ENCODE measurements at regions not wholly inside any gene's neighbourhood (a gene's known extent, or its start where the extent isn't known, plus 50 kb on each side); places are given as distances from the start of the nearest gene placed in this dataset.

DNA sequence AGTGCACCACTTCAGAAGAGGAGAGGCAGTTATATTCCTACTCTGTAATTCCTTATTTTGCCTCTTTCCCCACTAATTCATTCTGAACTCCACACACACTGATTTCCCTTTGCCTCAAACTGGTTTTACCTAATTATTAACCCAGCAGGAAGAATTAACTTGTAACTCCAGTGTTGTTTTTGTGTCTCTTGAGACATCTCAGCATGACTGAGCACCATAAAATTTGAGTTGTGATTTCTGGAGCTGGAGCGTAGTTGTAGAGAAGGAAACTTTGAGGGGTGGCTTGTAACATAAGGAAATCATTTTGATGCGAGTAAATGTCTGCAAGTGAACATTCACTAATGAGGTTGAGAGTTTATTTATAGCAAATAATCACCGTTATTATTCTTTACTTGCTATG is 265.2 kb downstream of the TMEM38B start:
- DNase-seq (ENCODE audit: low spot score in 2 of 2), result no peak
- intact Hi-C loops (cut with DNase I; ENCODE audit: low total_unique reads), result no loop called here
- 47 to 64% methylated on average over 3 of the region's 3 CpGs for WGBS, 2 donors
- TF ChIP-seq, protein P1, sequence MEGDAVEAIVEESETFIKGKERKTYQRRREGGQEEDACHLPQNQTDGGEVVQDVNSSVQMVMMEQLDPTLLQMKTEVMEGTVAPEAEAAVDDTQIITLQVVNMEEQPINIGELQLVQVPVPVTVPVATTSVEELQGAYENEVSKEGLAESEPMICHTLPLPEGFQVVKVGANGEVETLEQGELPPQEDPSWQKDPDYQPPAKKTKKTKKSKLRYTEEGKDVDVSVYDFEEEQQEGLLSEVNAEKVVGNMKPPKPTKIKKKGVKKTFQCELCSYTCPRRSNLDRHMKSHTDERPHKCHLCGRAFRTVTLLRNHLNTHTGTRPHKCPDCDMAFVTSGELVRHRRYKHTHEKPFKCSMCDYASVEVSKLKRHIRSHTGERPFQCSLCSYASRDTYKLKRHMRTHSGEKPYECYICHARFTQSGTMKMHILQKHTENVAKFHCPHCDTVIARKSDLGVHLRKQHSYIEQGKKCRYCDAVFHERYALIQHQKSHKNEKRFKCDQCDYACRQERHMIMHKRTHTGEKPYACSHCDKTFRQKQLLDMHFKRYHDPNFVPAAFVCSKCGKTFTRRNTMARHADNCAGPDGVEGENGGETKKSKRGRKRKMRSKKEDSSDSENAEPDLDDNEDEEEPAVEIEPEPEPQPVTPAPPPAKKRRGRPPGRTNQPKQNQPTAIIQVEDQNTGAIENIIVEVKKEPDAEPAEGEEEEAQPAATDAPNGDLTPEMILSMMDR (IDR thresholded peaks at IDR 0.05), result no peak
- TF ChIP-seq POLR2A (IDR thresholded peaks at IDR 0.05), result no peak
- H3K4me3 ChIP-seq (ENCODE audit: low read depth, poor library complexity, severe bottlenecking), result no peak overlapping the region

DNA sequence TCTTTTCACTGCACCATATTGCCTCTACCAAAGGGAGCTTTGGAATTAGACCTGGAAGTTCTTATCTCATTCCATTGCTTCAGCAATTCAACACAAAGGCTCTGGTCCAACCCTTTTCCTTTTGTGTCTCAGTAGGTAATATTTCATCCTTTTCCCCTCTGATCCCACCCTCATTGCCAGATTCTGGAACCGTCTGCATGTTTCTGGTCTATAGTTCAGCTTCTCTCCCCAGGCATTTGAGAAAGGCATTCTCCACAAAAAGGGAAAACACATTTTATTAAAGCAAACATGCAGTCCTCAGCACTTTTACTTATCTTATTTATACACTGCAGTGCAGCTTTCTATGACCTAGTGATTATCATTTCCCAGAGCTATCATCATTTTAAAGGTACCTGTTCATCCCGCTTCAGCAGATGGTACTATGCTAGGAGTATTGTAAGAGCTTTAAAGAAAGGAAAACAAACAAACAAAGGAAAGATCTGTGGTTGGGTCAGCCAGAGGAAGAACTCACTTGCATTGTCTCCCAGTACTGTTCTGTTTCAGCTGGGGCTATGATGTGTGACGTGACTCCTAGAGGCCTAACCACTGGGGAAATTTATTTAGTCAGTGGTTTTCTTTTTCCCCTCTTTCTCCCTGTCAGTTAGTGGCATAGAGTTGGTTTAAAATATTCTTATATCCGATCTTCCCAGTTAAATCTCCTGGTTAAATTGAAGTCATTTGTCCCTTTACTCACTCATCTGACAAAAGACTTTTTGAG is 269.2 kb downstream of the TMEM38B start:
- WGBS, 2 donors, result 82 to 85% methylated on average over 4 of the region's 4 CpGs
- intact Hi-C loops (cut with DNase I; ENCODE audit: low total_unique reads), result no loop called here
- DNase-seq (ENCODE audit: low spot score in 2 of 2), result no peak
- no peak overlapping the region for H3K4me3 ChIP-seq (ENCODE audit: low read depth, poor library complexity, severe bottlenecking)
- no peak for TF ChIP-seq POLR2A (IDR thresholded peaks at IDR 0.05)
- TF ChIP-seq, protein P1 (IDR thresholded peaks at IDR 0.05), result no peak

DNA sequence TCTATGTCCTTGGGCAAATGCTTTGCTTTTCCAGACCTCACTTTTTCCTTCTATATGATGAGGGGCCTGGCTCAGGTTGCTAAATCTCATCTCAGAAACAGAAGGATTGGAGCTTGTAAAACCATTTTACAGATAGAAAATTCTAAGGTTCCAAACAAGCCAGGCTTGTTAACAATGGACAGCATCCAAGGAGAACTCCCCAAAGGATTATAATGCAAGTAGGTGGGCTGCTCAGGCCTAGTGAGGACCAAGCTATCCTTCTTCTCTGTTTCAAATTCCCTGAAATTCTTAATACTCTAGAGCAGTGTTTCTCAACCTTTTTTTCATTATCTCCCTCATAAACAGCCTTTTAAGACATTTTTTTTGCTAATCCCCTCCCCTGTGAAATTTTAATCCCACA is 269.8 kb downstream of the TMEM38B start:
- no peak overlapping the region for H3K4me3 ChIP-seq (ENCODE audit: low read depth, poor library complexity, severe bottlenecking)
- no peak for DNase-seq (ENCODE audit: low spot score in 2 of 2)
- TF ChIP-seq POLR2A (IDR thresholded peaks at IDR 0.05), result no peak
- TF ChIP-seq, protein P1 (IDR thresholded peaks at IDR 0.05), result no peak
- intact Hi-C loops (cut with DNase I; ENCODE audit: low total_unique reads), result no loop called here

DNA sequence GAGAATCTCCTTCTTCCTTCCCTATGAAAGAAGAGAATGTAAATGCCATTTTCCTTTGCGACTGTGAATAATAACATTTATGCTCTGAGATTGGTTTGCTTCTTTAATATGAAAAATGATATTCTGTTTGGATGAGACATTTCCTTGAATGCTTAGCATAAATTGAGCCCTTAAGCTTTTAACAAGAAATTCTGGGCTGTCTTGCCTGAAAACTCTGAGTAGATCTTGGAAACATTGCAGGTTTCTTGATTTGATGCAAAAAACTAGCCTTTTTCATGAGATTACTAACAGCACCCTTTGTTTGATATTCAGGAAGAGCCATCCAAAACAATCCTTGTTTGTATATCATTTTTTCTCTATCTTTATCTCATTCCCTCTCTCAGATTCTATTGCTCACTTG is 272.5 kb downstream of the TMEM38B start:
- TF ChIP-seq, protein P1 (IDR thresholded peaks at IDR 0.05), result no peak
- no peak for TF ChIP-seq POLR2A (IDR thresholded peaks at IDR 0.05)
- DNase-seq (ENCODE audit: low spot score in 2 of 2), result no peak
- intact Hi-C loops (cut with DNase I; ENCODE audit: low total_unique reads), result no loop called here
- 72 to 80% methylated on average over 1 of the region's 1 CpG for WGBS, 2 donors
- H3K4me3 ChIP-seq (ENCODE audit: low read depth, poor library complexity, severe bottlenecking), result no peak overlapping the region

DNA sequence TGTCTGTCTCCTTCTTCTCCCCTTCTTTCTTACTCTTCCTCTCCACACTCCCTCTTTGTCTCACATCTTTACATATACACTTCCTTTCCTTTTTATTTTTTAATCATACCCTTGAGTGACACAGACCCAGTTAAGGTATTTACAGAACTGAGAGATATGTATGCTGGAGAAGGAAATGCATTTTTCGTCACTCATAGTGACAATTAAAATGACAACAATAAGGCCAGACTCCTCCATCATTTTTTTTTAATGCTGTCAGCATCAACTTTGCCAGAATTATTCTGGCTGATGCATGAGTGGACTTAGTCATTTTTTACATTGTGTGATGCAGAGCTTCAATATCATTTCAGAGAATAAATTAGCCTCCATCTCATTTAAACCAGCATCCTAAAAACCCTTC is 272.9 kb downstream of the TMEM38B start:
- TF ChIP-seq, protein P1 (IDR thresholded peaks at IDR 0.05), result no peak
- no peak for TF ChIP-seq POLR2A (IDR thresholded peaks at IDR 0.05)
- DNase-seq (ENCODE audit: low spot score in 2 of 2), result no peak
- 23 to 62% methylated on average over 1 of the region's 1 CpG for WGBS, 2 donors
- intact Hi-C loops (cut with DNase I; ENCODE audit: low total_unique reads), result no loop called here
- H3K4me3 ChIP-seq (ENCODE audit: low read depth, poor library complexity, severe bottlenecking), result no peak overlapping the region

DNA sequence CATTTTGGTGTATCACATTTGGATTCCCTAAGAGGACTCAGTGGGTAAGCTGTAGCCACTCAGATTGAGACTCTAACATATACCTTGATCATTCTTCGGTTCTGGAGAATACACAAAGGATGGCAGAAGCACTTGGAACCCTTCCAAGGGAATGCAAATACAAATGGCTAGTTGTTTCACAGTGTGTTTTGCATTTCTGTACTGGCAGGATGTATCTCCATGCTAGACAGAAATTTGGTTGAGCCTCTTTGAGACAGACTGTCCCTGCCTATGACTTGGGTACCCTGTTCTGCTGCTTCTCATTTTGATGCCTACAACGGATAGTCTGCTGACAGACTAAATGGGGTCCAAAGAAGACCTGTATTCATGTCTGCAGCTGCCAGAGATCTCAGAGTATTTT is 273.5 kb downstream of the TMEM38B start:
- DNase-seq (ENCODE audit: low spot score in 2 of 2), result no peak
- intact Hi-C loops (cut with DNase I; ENCODE audit: low total_unique reads), result no loop called here
- H3K4me3 ChIP-seq (ENCODE audit: low read depth, poor library complexity, severe bottlenecking), result no peak overlapping the region
- TF ChIP-seq, protein P1 (IDR thresholded peaks at IDR 0.05), result no peak
- TF ChIP-seq POLR2A (IDR thresholded peaks at IDR 0.05), result no peak
- WGBS, 2 donors, result 67% methylated on average over 2 of the region's 2 CpGs

Data from lower leg skin (tissue), 4 donors.